HG03342 (cell line): ENCODE measurements at regions not wholly inside any gene's neighbourhood (a gene's known extent, or its start where the extent isn't known, plus 50 kb on each side); places are given as distances from the start of the nearest gene placed in this dataset.
"Not testable (repeated sequence)": the region's sequence is repeated elsewhere in the genome, so short reads cannot be mapped to it uniquely, and the experiment has no call there.

Source experiments
- ATAC-seq: cut with Tn5 transposase; IDR thresholded peaks from one replicate; pipeline ENCODE4 v1.9.1; 2021; ENCODE audit warnings: mild to moderate bottlenecking, moderate library complexity; ENCODE audit not compliant: unreplicated experiment

DNA sequence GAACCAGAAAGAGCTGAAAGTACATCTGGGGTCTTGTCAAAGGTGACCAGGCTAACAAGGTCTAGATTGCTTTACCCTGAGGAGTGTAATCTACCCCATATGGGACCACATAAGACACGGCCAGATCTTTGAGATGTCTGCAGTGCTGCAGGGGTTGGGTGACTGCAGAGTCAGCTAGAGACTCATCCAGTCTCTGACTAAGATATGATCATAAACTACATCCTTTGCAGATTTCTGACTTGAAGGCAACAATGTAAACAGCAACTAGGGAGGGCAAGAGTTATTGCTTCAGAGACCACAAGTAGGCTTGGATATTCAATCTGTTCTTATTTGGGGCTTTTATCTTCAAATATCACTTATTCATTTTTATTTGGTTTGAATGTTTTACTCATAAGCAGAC lies 1080.5 kb upstream of the FOXG1 start:
- no peak for ATAC-seq

DNA sequence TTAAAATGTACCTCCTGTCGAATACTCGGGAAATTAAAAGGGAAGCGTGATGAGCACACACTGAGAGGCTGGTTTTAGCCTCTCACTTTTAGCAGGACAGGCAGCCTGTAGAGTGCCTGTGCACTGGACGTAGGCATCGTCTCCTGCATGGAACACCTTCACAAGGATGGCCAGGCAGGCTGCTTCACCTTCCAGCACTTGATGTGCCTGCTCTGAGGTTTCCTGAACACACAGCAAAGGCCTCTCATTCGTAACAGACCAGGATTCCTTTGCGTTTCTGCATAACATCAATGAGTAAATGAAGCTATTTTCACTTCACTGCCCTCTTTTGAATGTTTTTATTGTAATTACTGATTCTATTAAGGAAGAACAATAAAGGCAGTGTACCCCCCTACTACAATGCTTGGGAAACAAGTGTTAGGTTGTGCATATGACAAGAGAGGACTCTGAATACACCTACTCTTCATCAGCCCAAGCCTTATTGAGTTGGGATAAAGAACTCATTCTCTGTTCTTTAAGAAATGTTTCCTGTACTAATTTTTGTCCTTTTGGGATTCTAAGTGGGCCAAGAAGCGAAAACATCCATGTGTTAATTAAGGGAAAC lies 1077.6 kb upstream of the FOXG1 start:
- no peak for ATAC-seq

DNA sequence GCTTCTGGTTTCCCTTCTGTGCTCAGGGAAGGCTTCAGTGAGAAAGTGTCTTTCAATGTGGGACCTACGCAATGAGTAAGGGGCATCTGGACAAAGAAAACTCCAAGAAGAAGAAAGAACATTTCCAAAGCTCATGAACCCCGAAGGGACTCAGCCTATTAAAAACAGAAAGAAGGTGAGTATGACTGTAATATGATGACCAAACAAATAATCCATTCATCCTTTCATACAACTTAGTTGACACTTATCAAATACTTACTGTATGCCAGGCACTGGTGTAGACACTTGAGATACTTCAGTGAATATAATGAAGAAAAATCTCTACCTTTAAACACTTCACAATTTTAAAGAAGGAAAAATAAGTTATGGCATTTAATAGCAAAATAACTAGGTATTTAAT lies 1054.2 kb upstream of the FOXG1 start:
- ATAC-seq, result no peak

DNA sequence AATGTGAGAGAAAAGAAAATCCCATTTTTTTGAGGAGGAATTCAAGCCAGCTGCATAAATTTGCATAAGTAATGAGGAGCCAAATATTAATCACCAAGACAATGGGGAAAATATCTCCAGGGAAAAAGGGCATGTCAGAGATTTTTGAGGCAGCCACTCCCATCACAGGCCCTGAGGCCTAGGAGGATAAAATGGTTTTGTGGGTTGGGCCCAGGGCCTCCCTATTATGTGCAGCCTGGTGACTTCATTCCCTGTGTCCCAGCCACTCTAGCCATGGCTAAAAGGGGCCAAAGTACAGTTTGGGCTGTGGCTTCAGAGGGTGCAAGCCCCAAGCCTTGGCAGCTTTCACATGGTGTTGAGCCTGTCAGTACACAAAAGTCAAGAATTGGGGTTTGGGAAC lies 1051.0 kb upstream of the FOXG1 start:
- ATAC-seq, result no peak

DNA sequence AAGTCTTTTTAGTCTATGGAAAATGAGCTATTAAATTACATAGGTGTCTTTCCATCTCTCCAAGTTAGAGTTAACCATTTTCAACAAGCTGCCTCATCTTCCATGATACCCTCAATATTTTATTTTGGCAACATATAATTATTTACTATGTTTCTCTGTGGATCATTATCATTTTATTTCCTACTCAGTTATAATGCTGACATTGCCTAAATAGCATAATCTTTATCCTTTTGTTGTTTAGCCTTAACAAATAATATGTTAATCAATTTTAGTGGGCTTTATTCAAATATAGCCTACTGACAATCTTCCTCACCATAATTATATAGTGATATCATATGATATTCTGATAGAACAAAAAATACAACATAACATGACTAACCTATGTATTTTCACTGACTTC lies 1044.8 kb upstream of the FOXG1 start:
- ATAC-seq, result no peak

DNA sequence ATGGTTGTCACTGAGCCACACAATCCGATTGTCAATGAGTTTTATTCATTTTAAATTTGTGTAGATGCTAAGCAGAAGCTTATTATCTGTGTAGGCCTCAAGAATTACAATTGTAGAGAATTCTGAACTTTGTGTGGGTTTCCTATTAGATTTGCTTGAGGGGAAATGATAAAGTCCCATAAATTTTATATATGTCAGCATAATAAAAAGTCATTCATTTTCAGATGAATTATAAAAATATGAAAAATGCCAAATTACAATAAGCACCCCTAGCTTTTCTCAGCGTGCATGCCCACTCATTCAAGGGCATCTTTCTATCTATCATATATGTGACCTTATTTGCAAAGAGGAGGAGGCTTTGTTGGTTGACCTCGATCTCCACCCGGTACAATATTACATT lies 1041.1 kb upstream of the FOXG1 start:
- ATAC-seq, result no peak

DNA sequence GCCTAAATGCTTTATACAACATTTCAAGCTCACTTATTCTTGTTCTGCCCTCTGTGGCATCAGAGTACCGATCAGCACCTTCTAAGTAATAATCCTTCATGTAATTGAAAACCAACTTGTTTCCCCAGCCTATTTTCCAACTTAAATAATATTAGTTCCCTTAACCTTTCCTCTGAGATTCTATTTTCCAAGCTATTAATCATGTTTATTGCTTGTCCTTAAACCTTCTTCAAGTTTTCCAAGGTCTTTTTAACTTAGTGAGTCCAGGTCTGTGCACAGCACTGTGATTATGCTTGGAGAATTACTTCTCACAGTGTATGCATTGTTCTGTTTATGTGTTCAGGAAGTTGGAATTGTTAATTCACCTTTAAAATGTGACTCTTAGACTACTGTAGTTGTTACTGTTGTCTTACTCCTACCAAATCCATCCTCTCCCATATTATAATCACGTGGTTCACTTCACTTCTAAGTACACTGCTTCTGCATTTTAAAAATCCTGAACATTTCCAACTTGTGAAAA lies 1039.3 kb upstream of the FOXG1 start:
- ATAC-seq, result no peak

DNA sequence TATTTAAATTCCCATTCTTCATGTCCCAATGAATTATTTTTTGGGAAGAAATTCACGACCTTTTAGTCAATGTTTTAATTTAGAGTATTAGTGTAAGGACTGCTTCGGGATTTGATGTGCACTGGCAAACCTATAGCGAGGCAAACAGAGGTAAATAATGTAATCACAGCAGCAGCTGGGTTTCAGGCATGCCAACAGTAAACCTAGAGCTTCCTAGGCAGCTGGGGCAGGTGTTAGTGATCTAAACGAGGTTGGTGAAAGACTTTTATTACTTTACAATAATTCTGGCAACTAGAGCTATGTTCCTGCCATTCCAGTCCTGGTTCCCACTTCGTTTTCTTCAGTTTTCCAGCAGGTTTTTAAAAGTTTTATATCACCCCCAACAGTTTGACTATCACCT lies 1036.4 kb upstream of the FOXG1 start:
- no peak for ATAC-seq

DNA sequence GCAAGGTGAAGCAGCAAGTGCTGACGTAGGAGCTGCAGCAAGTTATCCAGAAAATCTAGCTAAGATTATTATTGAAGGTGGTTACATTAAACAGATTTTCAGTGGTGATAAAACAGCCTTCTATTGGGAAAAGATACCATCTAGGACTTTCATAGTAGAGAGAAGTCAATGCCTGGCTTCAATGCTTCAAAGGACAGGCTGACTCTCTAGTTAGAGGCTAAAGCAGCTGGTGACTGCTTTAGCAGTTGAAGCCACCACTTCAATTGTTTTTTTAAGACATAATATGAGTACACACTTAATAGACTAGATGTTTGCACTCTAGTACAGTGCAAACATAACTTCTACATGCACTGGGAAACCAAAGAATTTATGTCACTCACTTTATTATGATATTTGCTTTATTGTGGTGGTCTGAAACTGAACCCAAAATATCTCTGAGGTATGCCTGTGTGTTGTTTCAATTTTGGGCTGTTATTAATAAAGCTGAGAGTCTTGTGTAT lies 1026.9 kb upstream of the FOXG1 start:
- ATAC-seq, result no peak

DNA sequence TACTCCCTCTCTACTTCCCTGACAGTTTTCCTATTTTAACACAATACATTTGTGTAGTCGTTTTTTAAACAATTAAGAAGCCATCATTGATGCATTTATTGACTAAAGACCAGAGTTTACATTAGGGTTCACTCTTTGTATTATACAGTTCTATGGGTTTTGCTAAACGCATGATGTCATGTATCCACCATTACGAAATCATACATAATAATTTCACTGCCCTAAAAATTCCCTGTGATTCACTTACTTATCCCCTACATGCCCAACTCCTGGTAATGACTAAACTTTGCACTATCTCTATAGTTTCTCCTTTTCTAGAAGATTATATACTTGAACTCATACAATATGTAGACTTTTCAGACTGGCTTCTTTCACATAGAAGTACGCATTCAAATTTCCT lies 1016.5 kb upstream of the FOXG1 start:
- no peak for ATAC-seq

DNA sequence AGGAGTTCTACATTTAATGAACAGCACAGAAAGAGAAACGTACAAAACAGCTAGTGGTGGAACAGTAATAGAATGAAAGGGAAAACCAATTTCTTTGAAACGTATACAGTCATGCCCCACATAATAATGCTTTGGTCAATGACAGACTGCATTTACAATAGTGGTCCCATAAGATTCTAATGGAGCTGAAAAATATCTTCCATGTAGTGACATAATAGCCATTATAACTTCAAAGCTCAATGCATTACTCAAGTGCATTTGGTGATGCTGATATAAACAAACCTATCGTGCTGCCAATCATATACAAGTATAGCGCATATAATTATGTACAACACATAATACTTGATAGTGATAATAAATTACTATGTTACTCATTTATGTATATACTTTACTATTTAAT lies 1008.9 kb upstream of the FOXG1 start:
- ATAC-seq, result not testable (repeated sequence)

DNA sequence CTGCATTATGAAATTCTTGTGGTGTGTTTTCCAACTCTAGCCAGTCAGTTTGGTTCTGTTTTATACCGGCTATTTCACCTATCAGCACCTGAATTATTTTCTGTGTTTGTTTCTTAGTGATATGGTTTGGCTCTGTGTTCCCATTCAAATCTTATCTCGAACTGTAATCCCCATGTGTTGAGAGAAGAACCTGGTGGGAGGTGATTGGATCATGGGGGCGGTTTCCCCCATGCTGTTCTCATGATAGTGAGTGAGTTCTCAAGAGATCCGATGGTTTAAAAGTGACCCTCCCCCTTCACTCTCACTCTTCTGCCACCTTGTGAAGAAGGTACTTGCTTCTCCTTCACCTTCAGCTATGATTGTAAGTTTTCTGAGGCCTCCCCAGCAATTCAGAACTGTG lies 1006.2 kb upstream of the FOXG1 start:
- not testable (repeated sequence) for ATAC-seq

DNA sequence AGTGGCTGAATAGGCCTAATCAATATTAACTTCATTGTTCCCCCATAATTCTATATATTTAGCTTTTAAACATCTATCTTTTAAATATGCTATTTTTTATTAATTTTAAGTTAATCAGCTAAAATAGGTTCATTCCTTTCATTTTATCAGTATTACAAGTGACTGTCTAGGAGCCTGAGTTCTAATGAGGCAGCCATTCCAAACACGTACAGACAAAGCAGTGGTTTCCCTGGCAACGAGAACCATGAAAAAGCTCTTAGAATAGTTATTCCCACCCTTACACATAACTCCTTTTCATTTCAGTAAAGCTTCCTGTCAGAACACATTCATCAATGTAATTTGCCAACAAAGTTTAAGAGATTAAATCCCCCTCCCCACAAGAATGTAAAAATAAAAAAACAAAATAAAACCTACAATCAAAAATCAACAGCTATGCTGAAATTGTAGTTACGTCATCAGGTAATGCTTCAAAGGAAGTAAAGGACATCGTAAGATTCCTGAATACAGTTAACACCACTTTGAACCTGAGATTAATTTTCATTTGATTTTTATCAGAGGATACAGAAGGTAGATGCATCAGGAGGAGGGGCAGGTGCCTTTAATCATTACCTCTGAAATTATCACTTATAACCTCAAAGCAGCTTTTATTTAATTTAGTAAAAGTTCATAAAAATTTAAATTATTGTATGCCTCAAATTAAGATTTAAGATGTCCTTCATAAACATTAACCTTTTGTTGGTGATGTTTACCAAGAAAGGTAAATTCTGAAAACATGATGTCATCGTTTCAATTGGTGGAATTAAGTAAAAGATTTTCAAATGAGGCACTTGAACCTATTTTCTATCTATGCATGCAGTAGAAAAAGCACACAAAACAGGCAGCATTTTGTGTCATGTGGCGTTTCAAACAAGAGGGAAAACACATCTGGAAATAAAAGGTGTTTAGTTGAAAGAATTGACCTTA lies 967.2 kb upstream of the FOXG1 start:
- not testable (repeated sequence) for ATAC-seq

DNA sequence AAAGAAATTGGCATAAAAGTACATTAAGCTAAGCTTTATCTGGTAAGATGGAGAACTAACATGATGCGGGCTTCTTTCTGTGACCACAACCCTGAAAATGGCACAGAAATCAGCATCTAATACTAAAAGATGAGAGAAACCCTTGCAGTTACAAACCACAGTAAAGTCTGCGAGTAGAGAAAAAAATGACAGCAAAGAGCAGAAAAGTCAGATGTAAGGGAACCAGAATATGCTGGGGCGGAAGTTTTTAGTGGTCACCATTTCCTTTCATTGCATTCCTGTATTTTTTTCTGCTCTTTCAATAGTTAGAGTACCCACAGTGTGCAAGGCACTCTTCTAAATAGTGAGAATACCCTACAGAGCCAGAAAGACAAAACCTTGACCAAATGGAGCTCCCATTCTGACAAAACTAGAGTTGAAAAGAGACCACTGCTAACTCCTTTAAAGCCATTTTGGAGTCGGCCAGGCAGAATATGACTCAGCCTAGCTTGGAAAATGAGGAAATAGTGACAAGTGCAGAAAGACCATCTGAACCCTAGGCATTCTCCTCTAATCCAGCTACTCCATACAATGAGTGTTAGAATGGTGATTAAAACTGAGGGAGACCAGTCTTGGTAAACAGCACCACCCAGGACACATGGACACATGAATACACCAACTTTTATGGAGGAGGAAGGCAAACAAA lies 948.7 kb upstream of the FOXG1 start:
- ATAC-seq, result not testable (repeated sequence)

DNA sequence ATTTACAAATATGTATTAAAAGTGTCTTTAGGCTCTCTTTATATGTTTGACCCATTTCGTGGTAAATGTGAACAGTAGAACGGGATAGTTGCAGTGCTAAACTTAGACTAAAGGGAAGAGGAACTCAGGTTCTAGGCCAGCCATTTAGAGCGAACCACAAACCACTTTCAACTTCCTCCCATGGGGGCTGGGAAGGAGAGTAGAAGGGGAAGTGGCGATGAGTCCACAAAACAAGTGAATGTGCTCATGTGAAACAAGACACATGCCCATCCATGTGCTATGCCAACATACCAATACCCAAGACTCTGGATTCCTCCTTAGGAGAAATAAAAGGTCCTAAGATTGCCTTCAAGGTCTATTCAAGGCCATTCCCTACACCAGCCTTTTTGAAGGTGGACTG lies 940.4 kb upstream of the FOXG1 start:
- ATAC-seq, result not testable (repeated sequence)

DNA sequence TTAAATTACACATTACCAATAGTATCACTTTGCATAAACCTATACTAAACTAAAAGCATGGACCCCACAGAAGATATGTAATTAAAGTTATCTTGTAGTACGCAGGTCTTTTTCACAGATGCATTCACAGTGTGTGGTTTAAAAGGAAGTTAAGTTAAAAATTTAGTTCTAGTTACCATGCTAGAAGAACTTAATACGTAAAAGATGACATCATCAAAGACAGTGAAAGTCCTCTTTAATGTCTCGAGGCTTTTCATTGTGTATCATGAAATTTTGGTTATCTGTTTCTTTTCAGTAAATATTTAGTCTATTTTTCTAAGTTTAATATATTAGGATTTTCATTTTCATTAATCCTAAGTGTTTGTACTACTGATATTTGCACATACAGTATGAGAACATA lies 934.6 kb upstream of the FOXG1 start:
- not testable (repeated sequence) for ATAC-seq

DNA sequence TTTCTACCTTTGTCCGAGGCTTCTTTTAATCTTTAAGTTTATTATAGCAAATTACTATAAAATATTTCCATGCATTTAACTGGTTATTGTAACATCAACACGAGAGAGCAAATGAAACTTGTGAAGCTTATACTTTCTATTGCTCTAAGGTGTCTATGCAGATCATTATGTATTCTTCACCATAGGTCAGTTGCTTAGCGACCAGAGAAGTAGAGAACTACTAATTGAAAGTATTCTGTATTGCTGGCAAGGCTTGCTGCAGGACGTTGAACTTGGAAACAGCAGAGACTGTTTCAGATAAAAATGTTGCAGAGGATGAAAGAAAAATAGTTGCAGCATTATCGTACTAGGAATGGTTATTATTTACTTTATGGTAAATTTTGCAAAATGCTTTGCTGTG lies 933.6 kb upstream of the FOXG1 start:
- not testable (repeated sequence) for ATAC-seq

DNA sequence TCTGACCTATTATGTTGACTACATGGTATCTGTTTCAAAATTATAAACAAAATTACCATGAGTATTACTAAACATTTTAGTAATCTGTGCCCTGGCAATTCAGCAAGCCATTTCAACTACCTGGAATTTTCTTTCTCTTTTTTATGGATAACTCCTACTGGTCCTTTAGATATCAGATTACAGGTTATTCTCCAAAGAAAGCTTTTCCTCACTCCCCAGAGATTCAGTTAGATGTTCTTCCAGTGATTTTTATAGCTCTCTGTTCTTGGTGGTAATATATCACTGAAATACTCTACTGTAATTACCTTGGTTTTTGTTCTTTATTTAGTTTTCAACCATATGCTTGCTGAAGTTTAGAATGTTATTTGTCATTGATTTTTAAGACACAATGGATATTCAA lies 930.2 kb upstream of the FOXG1 start:
- no peak for ATAC-seq

DNA sequence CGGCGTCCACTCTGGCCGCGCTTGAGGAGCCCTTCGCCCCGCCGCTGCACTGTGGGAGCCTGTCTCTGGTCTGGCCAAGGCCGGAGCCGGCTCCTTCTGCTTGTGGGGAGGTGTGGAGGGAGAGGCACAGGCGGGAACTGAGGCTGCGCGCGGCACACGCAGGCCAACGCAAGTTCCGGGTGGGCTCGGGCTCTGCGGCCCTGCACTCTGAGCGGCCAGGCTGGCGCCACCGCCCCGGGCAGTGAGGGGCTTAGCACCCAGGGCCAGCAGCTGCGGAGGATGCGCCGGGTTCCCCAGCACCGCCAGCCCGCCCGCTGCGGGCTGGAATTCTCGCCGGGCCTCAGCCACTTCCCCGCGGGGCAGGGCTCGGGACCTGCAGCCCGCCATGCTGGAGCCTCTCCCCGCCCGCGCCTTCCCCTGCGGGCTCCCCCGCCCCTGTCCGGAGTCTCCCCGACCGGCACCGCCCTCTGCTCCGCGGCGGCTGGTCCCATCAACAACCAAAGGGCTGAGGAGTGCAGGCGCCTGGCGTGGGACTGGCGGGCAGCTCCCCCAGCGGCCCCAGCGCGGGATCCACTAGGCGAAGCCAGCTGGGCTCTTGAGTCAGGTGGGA lies 921.2 kb upstream of the FOXG1 start:
- no peak for ATAC-seq

DNA sequence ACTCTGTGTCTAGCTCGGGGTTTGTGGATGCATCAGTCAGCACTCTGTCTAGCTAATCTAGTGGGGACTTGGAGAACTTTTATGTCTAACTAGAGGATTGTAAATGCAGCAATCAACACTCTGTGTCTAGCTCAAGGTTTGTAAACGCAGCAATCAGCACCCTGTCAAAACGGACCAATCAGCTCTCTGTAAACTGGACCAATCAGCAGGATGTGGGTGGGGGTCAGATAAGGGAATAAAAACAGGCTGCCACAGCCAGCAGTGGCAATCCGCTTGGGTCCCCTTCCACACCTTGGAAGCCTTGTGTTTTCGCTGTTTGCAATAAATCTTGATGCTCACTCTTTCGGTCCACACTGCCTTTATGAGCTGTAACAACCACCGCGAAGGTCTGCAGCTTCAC lies 920.7 kb upstream of the FOXG1 start:
- no peak for ATAC-seq

DNA sequence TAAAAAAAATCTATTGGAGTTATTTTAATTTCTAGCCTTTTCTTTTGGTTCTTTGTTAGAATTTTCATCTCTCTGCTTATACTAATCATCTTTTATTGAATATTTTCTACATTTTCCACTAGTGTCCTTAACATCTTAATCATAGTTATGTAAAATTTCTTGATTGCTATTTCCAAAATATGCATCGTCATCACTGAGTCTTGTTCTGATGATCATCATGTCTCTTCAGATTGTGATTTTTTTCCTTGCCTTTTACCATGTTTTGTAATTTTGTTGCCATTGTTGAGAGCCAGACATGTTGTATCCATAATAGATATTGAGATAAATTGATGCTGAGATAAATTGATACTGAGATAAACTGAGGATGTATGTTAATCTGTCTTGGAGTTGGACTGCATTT lies 919.1 kb upstream of the FOXG1 start:
- not testable (repeated sequence) for ATAC-seq
